Neuronal stem cell (in vitro differentiated cells): ENCODE measurements at regions not wholly inside any gene's neighbourhood (a gene's known extent, or its start where the extent isn't known, plus 50 kb on each side); places are given as distances from the start of the nearest gene placed in this dataset.
"Not testable (repeated sequence)": the region's sequence is repeated elsewhere in the genome, so short reads cannot be mapped to it uniquely, and the experiment has no call there.

ENCODE experiments used
- DNase-seq: peaks from one replicate; pipeline ENCODE4 v3.0.0-alpha.2; 2013; ENCODE audit warnings: low spot score
- H2AFZ ChIP-seq: one replicate; pipeline ENCODE4 v1.6.1; 2013; ENCODE audit warnings: mild to moderate bottlenecking, low read length, inconsistent platforms
- H2AK5ac ChIP-seq: 2 replicates; pipeline ENCODE4 v1.6.1; 2013; ENCODE audit warnings: low read depth, mild to moderate bottlenecking, inconsistent platforms, low read length, moderate library complexity, mixed read lengths
- H2BK120ac ChIP-seq: 2 replicates; pipeline ENCODE4 v1.6.1; 2013; ENCODE audit warnings: low read depth, mild to moderate bottlenecking, inconsistent platforms, low read length, moderate library complexity, mixed read lengths
- H2BK12ac ChIP-seq: one replicate; pipeline ENCODE4 v1.6.1; 2013; ENCODE audit warnings: low read length, inconsistent platforms
- H2BK15ac ChIP-seq: 2 replicates; pipeline ENCODE4 v1.6.1; 2013; ENCODE audit warnings: mild to moderate bottlenecking, low read length, inconsistent platforms, mixed read lengths
- H2BK5ac ChIP-seq: one replicate; pipeline ENCODE4 v1.6.1; 2013; ENCODE audit warnings: inconsistent platforms, mild to moderate bottlenecking, low read length, moderate library complexity
- H3K14ac ChIP-seq: one replicate; pipeline ENCODE4 v1.6.1; 2013; ENCODE audit warnings: low read length, inconsistent platforms
- H3K18ac ChIP-seq: 2 replicates; pipeline ENCODE4 v1.6.1; 2013; ENCODE audit warnings: low read length, inconsistent platforms
- H3K23ac ChIP-seq: 2 replicates; pipeline ENCODE4 v1.6.1; 2013; ENCODE audit warnings: low read depth, mild to moderate bottlenecking, mixed read lengths, low read length, inconsistent platforms; ENCODE audit not compliant: poor library complexity
- H3K27ac ChIP-seq: replicated peaks from 3 replicates; pipeline ENCODE4 v1.5.1; 2013; ENCODE audit warnings: low read length, inconsistent platforms
- H3K27me3 ChIP-seq, 3 experiments: 2 replicates each; pipeline ENCODE4 v1.6.1; 2013; ENCODE audit warnings: low read length in 3 of 3, mild to moderate bottlenecking in 2 of 3, inconsistent platforms in 1 of 3, low read depth in 1 of 3, mixed read lengths in 1 of 3, moderate library complexity in 1 of 3; ENCODE audit not compliant: control insufficient read depth in 3 of 3, insufficient read depth in 3 of 3
- H3K36me3 ChIP-seq, 2 donors: replicated peaks in 1 of 2; 2 replicates each; pipeline ENCODE4 v1.6.1; 2013; ENCODE audit warnings: low read length in 2 of 2; ENCODE audit not compliant: control insufficient read depth in 2 of 2, insufficient read depth in 2 of 2
- H3K4ac ChIP-seq: 2 replicates; pipeline ENCODE4 v1.6.1; 2013; ENCODE audit warnings: inconsistent platforms, mild to moderate bottlenecking, low read length, moderate library complexity
- H3K4me1 ChIP-seq, 2 donors: 1 replicate in 1 of 2; 2 replicates in 1 of 2; pipeline ENCODE4 v1.6.1; 2013; ENCODE audit warnings: low read length in 2 of 2, low read depth in 1 of 2; ENCODE audit not compliant: control insufficient read depth in 2 of 2, insufficient read depth in 1 of 2
- H3K4me2 ChIP-seq: one replicate; pipeline ENCODE4 v1.6.1; 2013; ENCODE audit warnings: mild to moderate bottlenecking, low read length, inconsistent platforms; ENCODE audit not compliant: insufficient read depth, poor library complexity, severe bottlenecking
- H3K4me3 ChIP-seq, 2 donors: 2 replicates each; pipeline ENCODE4 v1.5.1; 2013; ENCODE audit warnings: low read length in 2 of 2, mild to moderate bottlenecking in 2 of 2, inconsistent platforms in 1 of 2, moderate library complexity in 1 of 2
- H3K79me1 ChIP-seq: one replicate; pipeline ENCODE4 v1.6.1; 2013; ENCODE audit warnings: low read depth, mild to moderate bottlenecking, inconsistent platforms, low read length, moderate library complexity
- H3K9ac ChIP-seq: one replicate; pipeline ENCODE4 v1.6.1; 2013; ENCODE audit warnings: mild to moderate bottlenecking, low read depth, low read length, inconsistent platforms; ENCODE audit not compliant: poor library complexity
- H3K9me3 ChIP-seq, 2 donors: replicated peaks in 1 of 2; 2 replicates each; pipeline versions ENCODE3 to v1.6.1; 2013; ENCODE audit warnings: low read length in 2 of 2, mild to moderate bottlenecking in 2 of 2, inconsistent platforms in 1 of 2, low read depth in 1 of 2, mixed read lengths in 1 of 2, moderate library complexity in 1 of 2; ENCODE audit not compliant: control insufficient read depth in 2 of 2, insufficient read depth in 1 of 2
- H4K8ac ChIP-seq: one replicate; pipeline ENCODE4 v1.6.1; 2013; ENCODE audit warnings: low read depth, mild to moderate bottlenecking, inconsistent platforms, low read length, moderate library complexity
- H4K91ac ChIP-seq: one replicate; pipeline ENCODE4 v1.6.1; 2013; ENCODE audit warnings: low read length, low read depth, mild to moderate bottlenecking, inconsistent platforms; ENCODE audit not compliant: poor library complexity
- WGBS, 2 donors: extraction: QIAGEN DNeasy Blood & Tissue Kit; methylation state at CpG; one replicate each; pipeline ENCODE4 v1.1.7; 2013; ENCODE audit warnings: missing lambda C conversion rate in 2 of 2, mixed read lengths in 1 of 2; ENCODE audit not compliant: insufficient read length in 2 of 2, insufficient replicate concordance in 1 of 2; ENCODE audit errors: extremely low coverage in 2 of 2; 5-methylcytosine and 5-hydroxymethylcytosine counted together

GRCh38 chr12:131429697-131430096 is 281.2 kb upstream of the SFSWAP start:
- no CpG with 5 or more reads among the region's 8 CpGs for WGBS, 2 donors
- H3K79me1 ChIP-seq, H2AK5ac ChIP-seq, H3K9ac ChIP-seq, H3K4me3 ChIP-seq, H3K4ac ChIP-seq, H3K18ac ChIP-seq, H2AFZ ChIP-seq, H3K4me2 ChIP-seq, H4K8ac ChIP-seq, H3K27ac ChIP-seq, H3K23ac ChIP-seq, H3K9me3 ChIP-seq, H4K91ac ChIP-seq, H3K27me3 ChIP-seq, H2BK120ac ChIP-seq, H3K36me3 ChIP-seq, H2BK15ac ChIP-seq, H2BK5ac ChIP-seq, H2BK12ac ChIP-seq, DNase-seq, H3K14ac ChIP-seq: not testable (repeated sequence)
- peaks cover 4 to 15% of the 10 kb centered on the region in 2 donors for H3K4me1 ChIP-seq

- H3K9me3 ChIP-seq: no peaks in the 10 kb centered on the region
Observed at GRCh38 chr12:131430158-131430742, 280.6 kb upstream of the SFSWAP start.

GRCh38 chr12:131431126-131431655 is 279.7 kb upstream of the SFSWAP start:
- not testable (repeated sequence) for H2AK5ac ChIP-seq, H2BK15ac ChIP-seq, H2BK120ac ChIP-seq, H4K91ac ChIP-seq, H4K8ac ChIP-seq, H3K36me3 ChIP-seq, H2BK5ac ChIP-seq, H2AFZ ChIP-seq, H3K27ac ChIP-seq, H3K9ac ChIP-seq, H3K79me1 ChIP-seq, H3K4me2 ChIP-seq, H3K27me3 ChIP-seq, H2BK12ac ChIP-seq, H3K4me3 ChIP-seq, H3K14ac ChIP-seq, H3K4ac ChIP-seq, H3K23ac ChIP-seq, DNase-seq, H3K18ac ChIP-seq, H3K9me3 ChIP-seq
- peaks cover 4 to 19% of the 10 kb centered on the region in 2 donors for H3K4me1 ChIP-seq
- no CpG with 5 or more reads among the region's 17 CpGs for WGBS, 2 donors

More at GRCh38 chr12:131430158-131430742, 280.6 kb upstream of the SFSWAP start:
- Histone ChIP-seq H3K4ac (no peak overlapping the region), H3K14ac (no peak overlapping the region), H2BK120ac (no peak overlapping the region), H3K9ac (no peak overlapping the region), H4K91ac (no peak overlapping the region), H2BK12ac (no peak overlapping the region), H2BK5ac (no peak overlapping the region), H3K79me1 (no peaks in the 10 kb centered on the region), H3K4me2 (no peak overlapping the region), H3K23ac (no peak overlapping the region), H2AK5ac (no peak overlapping the region), H2BK15ac (no peak overlapping the region), H3K27ac (no peak overlapping the region), H3K4me1 (peaks cover 4 to 19% of the 10 kb centered on the region in 2 donors), H3K27me3 (no peaks in the 10 kb centered on the region), H3K36me3 (no peaks in the 10 kb centered on the region), H3K4me3 (no peak overlapping the region), H2AFZ (no peak overlapping the region), H4K8ac (no peak overlapping the region), H3K18ac (no peak overlapping the region)
- DNase-seq: no peak
- WGBS, 2 donors: no CpG with 5 or more reads among the region's 8 CpGs

GRCh38 chr12:131432532-131433260 is 278.2 kb upstream of the SFSWAP start:
- H4K8ac ChIP-seq: no peak overlapping the region
- no peak overlapping the region for H4K91ac ChIP-seq
- H3K27ac ChIP-seq: no peak overlapping the region
- H3K14ac ChIP-seq: no peak overlapping the region
- H3K4me1 ChIP-seq: peaks cover 4 to 19% of the 10 kb centered on the region in 2 donors
- H2BK5ac ChIP-seq: no peak overlapping the region
- H2AK5ac ChIP-seq: no peak overlapping the region
- peak overlapping the region; percentile 18 for H3K4me2 ChIP-seq
- DNase-seq: no peak
- H3K4me3 ChIP-seq: no peak overlapping the region
- H3K9me3 ChIP-seq: no peaks in the 10 kb centered on the region
- peak overlapping the region; percentile 3 for H3K18ac ChIP-seq
- H2BK12ac ChIP-seq: no peak overlapping the region
- H3K36me3 ChIP-seq: no peaks in the 10 kb centered on the region
- H3K23ac ChIP-seq: no peak overlapping the region
- no peaks in the 10 kb centered on the region for H3K79me1 ChIP-seq
- H2BK120ac ChIP-seq: no peak overlapping the region
- no peak overlapping the region for H3K4ac ChIP-seq
- H2AFZ ChIP-seq: peak overlapping the region; percentile 59
- no peaks in the 10 kb centered on the region for H3K27me3 ChIP-seq
- WGBS, 2 donors: no CpG with 5 or more reads among the region's 29 CpGs
- H2BK15ac ChIP-seq: no peak overlapping the region
- no peak overlapping the region for H3K9ac ChIP-seq
